Keratinocyte (primary cell): ENCODE measurements at regions not wholly inside any gene's neighbourhood (a gene's known extent, or its start where the extent isn't known, plus 50 kb on each side); places are given as distances from the start of the nearest gene placed in this dataset.

ENCODE experiments used
- DNase-seq: peaks from one replicate; pipeline ENCODE4 v3.0.0-alpha.2; 2011; ENCODE audit warnings: low read depth, missing footprints, low spot score
- FAIRE-seq: peaks from 2 replicates; lab custom pipeline; 2011; peaks lifted over from hg19 to GRCh38; lab: Jason Lieb, UNC
- H2AFZ ChIP-seq: 2 replicates; pipeline ENCODE4 v1.6.0; 2012; ENCODE audit warnings: low read length, control low read depth, inconsistent platforms; ENCODE audit not compliant: control insufficient read depth
- H3K27ac ChIP-seq: 2 replicates; pipeline ENCODE4 v1.5.1; 2011; ENCODE audit warnings: low read length; ENCODE audit not compliant: control insufficient read depth, insufficient read depth
- H3K27me3 ChIP-seq: 3 replicates; pipeline ENCODE4 v1.6.0; 2011; ENCODE audit warnings: low read length; ENCODE audit not compliant: control insufficient read depth, insufficient read depth; ENCODE audit errors: extremely low read depth
- H3K36me3 ChIP-seq, 2 experiments: 2 replicates in 1 of 2; 3 replicates in 1 of 2; pipeline ENCODE4 v1.5.1; 2011; ENCODE audit warnings: low read length in 2 of 2, mild to moderate bottlenecking in 1 of 2; ENCODE audit not compliant: control insufficient read depth in 2 of 2, insufficient read depth in 2 of 2; ENCODE audit errors: extremely low read depth in 1 of 2
- H3K4me1 ChIP-seq: 3 replicates; pipeline ENCODE4 v1.5.1; 2011; ENCODE audit warnings: low read length; ENCODE audit not compliant: control insufficient read depth, insufficient read depth; ENCODE audit errors: extremely low read depth
- H3K4me2 ChIP-seq: 3 replicates; pipeline ENCODE4 v1.6.0; 2011; ENCODE audit warnings: low read depth, low read length; ENCODE audit not compliant: control insufficient read depth, insufficient read depth; ENCODE audit errors: extremely low read depth
- H3K4me3 ChIP-seq, 3 experiments: fragments of 200-600 bp in 1 of 3; sonication (generic) in 1 of 3; 2 replicates in 2 of 3; 3 replicates in 1 of 3; pipeline ENCODE4 v1.5.1; 2011 to 2016; ENCODE audit warnings: low read length in 3 of 3, mild to moderate bottlenecking in 3 of 3, control low read depth in 2 of 3, inconsistent platforms in 1 of 3, low read depth in 1 of 3, mixed read lengths in 1 of 3, mixed run types in 1 of 3, moderate library complexity in 1 of 3; ENCODE audit not compliant: control insufficient read depth in 2 of 3, insufficient read depth in 2 of 3; ENCODE audit errors: extremely low read depth in 1 of 3
- H3K79me2 ChIP-seq: 2 replicates; pipeline ENCODE4 v1.6.0; 2012; ENCODE audit warnings: low read length; ENCODE audit not compliant: control insufficient read depth, insufficient read depth
- H3K9ac ChIP-seq: 3 replicates; pipeline ENCODE4 v1.6.0; 2011; ENCODE audit warnings: low read length; ENCODE audit not compliant: control insufficient read depth, insufficient read depth; ENCODE audit errors: extremely low read depth
- H3K9me1 ChIP-seq: 3 replicates; pipeline ENCODE4 v1.6.0; 2011; ENCODE audit warnings: low read length; ENCODE audit not compliant: control insufficient read depth, insufficient read depth; ENCODE audit errors: extremely low read depth
- H3K9me3 ChIP-seq: 2 replicates; pipeline ENCODE4 v1.5.1; 2012; ENCODE audit warnings: low read depth, low read length; ENCODE audit not compliant: control insufficient read depth
- H4K20me1 ChIP-seq: 3 replicates; pipeline ENCODE4 v1.6.0; 2011; ENCODE audit warnings: low read length; ENCODE audit not compliant: control insufficient read depth, insufficient read depth; ENCODE audit errors: extremely low read depth
- EZH2 ChIP-seq: IDR thresholded peaks from one replicate; pipeline ENCODE4 v1.6.1; 2012; ENCODE audit warnings: inconsistent platforms, mild to moderate bottlenecking, low read length, moderate library complexity
- dilution Hi-C: fragments of 300-500 bp; cut with MboI; formaldehyde crosslinking; loops from one replicate; pipeline ENCODE4 v1.7.0; 2020; ENCODE audit warnings: low sequenced_read_pairs; ENCODE audit not compliant: extremely low pct_ligation_motif_present
- TF ChIP-seq, protein P1 (sequence below), 3 experiments: IDR thresholded peaks in 1 of 3; conservative IDR thresholded peaks in 1 of 3; optimal IDR thresholded peaks in 1 of 3; 2 replicates in 2 of 3; 3 replicates in 1 of 3; pipeline versions ENCODE3 to v1.5.1; 2011; ENCODE audit warnings: low read length in 3 of 3, mild to moderate bottlenecking in 3 of 3, moderate library complexity in 2 of 3, control low read depth in 1 of 3, inconsistent platforms in 1 of 3; ENCODE audit not compliant: insufficient read depth in 2 of 3; ENCODE audit errors: extremely low read depth in 1 of 3

DNA sequence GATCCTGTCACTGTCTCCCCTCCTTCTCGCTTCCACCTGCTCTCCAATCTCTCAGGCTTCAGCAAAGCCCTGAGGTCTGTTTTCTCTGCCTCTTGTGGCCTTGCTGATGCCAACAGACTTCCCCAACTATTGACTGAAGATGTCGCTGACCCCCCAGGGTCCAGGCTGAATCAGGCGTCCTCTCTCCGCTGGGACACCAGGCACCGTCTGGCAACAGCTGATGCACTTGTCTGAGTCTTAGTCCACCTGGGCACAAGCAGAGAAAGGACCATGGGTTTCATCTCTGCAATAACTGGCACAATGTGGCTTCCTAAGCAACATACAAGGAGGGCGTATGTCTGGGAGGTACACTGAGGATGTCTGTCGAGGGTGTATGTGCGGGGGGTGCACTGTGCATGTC is 248.7 kb upstream of the MYT1L start:
- dilution Hi-C loops: no loop called here

DNA sequence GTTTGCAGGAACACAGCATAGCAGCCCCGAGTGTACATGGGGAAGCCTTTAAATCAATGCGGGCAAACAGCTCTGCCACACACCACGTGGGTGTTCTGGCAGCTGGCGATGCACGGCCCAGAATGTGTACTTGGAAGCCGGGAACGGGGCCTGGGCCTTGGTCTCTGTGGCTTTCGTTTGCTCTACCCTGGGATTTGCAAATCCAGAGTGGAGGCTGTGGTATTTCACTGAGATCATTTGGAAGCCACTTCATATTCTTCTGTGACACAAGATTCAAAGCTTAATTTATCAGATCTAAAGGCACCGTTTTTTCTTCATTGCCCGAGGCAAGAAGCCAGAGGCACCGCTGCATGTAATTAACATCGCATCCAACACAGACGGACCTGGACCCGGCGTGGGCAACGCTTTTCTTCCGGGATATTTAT is 246.3 kb upstream of the MYT1L start:
- FAIRE-seq (no peak), DNase-seq (no peak)
- Histone ChIP-seq H3K9ac (no peak overlapping the region), H3K27me3 (no peaks in the 10 kb centered on the region), H3K36me3 (no peaks in the 10 kb centered on the region), H3K79me2 (no peaks in the 10 kb centered on the region), H3K4me1 (no peaks in the 10 kb centered on the region), H4K20me1 (no peaks in the 10 kb centered on the region), H3K4me3 (no peak overlapping the region), H3K9me1 (no peaks in the 10 kb centered on the region), H3K9me3 (peaks cover 21% of the 10 kb centered on the region), H2AFZ (no peak overlapping the region), H3K4me2 (no peak overlapping the region), H3K27ac (no peak overlapping the region)
- dilution Hi-C loops: no loop called here
- TF ChIP-seq EZH2: no peak
- TF ChIP-seq, protein P1, sequence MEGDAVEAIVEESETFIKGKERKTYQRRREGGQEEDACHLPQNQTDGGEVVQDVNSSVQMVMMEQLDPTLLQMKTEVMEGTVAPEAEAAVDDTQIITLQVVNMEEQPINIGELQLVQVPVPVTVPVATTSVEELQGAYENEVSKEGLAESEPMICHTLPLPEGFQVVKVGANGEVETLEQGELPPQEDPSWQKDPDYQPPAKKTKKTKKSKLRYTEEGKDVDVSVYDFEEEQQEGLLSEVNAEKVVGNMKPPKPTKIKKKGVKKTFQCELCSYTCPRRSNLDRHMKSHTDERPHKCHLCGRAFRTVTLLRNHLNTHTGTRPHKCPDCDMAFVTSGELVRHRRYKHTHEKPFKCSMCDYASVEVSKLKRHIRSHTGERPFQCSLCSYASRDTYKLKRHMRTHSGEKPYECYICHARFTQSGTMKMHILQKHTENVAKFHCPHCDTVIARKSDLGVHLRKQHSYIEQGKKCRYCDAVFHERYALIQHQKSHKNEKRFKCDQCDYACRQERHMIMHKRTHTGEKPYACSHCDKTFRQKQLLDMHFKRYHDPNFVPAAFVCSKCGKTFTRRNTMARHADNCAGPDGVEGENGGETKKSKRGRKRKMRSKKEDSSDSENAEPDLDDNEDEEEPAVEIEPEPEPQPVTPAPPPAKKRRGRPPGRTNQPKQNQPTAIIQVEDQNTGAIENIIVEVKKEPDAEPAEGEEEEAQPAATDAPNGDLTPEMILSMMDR (optimal IDR thresholded peaks at IDR 0.05 in 1 of 3, IDR thresholded peaks at IDR 0.05 in 1 of 3, conservative IDR thresholded peaks at IDR 0.05 in 1 of 3; ENCODE audit: extremely low read depth in 1 of 3, insufficient read depth in 2 of 3, low read length in 3 of 3): no peak

More for the DNA sequence above, 248.7 kb upstream of the MYT1L start:
- H3K9ac ChIP-seq: no peak overlapping the region
- FAIRE-seq (no peak), DNase-seq (no peak)
- H3K4me2 ChIP-seq: no peak overlapping the region
- H2AFZ ChIP-seq: no peak overlapping the region
- no peak overlapping the region for H3K4me3 ChIP-seq
- no peaks in the 10 kb centered on the region for H3K9me1 ChIP-seq
- H3K79me2 ChIP-seq: no peaks in the 10 kb centered on the region
- no peaks in the 10 kb centered on the region for H3K4me1 ChIP-seq
- H3K27me3 ChIP-seq: no peaks in the 10 kb centered on the region
- TF ChIP-seq, protein P1 (optimal IDR thresholded peaks at IDR 0.05 in 1 of 3, IDR thresholded peaks at IDR 0.05 in 1 of 3, conservative IDR thresholded peaks at IDR 0.05 in 1 of 3; ENCODE audit: extremely low read depth in 1 of 3, insufficient read depth in 2 of 3, low read length in 3 of 3): no peak
- no peak for TF ChIP-seq EZH2
- H4K20me1 ChIP-seq: no peaks in the 10 kb centered on the region
- no peaks in the 10 kb centered on the region for H3K36me3 ChIP-seq
- no peak overlapping the region for H3K27ac ChIP-seq
- H3K9me3 ChIP-seq: peaks cover 3% of the 10 kb centered on the region
